Fibroblast of skin of right quadriceps (primary cell): ENCODE measurements at regions not wholly inside any gene's neighbourhood (a gene's known extent, or its start where the extent isn't known, plus 50 kb on each side); places are given as distances from the start of the nearest gene placed in this dataset.

Source experiments
- DNase-seq: peaks from one replicate; pipeline ENCODE4 v3.0.0-alpha.2; 2013

GRCh38 chr10:125337510-125337909, 177.1 kb upstream of the CTBP2 start:
- no peak for DNase-seq

GRCh38 chr10:125334545-125334944, 174.2 kb upstream of the CTBP2 start:
- no peak for DNase-seq

- no peak for DNase-seq
These were observed 173.4 kb upstream of the CTBP2 start for GRCh38 chr10:125333769-125334168.

GRCh38 chr10:125333209-125333591, 172.8 kb upstream of the CTBP2 start:
- DNase-seq = no peak

DNA sequence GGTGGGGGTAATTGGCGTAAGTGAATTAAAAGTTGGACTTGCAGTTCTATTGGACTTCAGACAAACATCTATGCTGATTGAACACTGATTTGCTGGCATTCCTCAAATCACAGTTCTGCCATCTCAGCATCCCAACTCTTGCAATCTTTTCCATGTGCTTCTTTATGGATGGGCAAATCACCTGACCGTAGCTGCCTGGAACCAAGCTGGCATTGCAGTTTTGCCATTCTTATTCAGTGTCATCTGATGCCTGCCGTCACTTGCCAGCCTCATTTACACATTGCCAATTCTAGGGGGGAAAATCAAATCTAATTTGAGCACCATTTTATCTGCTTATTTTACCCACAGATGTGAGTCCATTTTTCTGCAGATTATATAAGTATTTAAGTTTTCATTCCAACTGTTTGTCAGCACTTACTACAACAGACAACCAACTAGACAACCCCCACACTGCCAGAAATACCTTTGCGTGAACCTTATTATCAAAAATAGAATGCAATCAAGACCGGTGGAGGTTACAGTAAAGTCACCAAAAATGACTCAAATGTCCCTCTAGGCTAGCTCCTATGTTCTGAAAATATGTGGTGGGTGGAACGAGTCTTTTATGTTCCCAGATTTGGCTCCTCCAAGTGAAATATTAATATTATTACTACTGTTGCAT, 172.3 kb upstream of the CTBP2 start:
- DNase-seq = no peak

GRCh38 chr10:125331056-125331455, 170.7 kb upstream of the CTBP2 start:
- no peak for DNase-seq

DNA sequence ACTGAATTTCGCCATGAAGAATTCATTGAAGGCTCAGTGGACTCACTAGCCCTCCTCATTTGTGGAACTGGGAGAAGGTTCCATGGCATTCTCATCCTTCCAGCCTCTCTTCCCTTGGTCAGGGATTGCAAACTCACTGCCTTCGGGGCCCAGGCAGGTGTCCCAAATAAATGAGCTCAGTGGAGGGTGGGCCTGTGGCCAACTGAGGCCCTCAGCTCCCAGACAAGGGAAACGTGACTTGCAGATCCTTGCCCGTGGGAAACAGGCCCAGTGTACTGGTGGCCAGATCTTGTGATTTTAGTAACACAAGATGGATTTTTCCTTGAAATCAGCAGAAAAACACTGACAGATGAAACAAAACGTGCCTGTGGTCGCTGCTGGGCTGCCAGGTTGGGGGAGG, 168.7 kb upstream of the CTBP2 start:
- DNase-seq = no peak

- DNase-seq = no peak
These were observed 165.0 kb upstream of the CTBP2 start for GRCh38 chr10:125325326-125325725.

- DNase-seq = no peak
These were observed 156.1 kb upstream of the CTBP2 start for GRCh38 chr10:125316436-125316835.

DNA sequence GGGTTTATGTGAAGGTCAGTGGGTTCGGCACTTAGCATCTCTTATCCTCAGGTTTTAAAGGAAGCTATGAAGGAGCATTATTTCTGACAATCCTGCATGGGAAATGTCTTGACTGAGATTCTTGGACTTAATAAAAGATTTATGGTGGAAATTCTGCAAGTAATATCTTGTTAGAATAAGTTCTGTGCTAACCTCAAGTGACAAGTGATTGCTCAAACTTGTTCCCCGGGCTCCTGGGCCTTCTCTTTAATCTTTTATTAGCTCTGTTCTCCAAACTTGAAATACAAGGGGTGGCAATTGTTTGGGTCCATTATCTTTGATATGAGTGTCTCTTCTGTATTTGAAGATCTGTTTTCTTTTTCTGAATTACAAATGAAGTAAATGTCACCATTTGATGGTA, 140.6 kb upstream of the CTBP2 start:
- DNase-seq = no peak

GRCh38 chr10:125299461-125299860, 139.1 kb upstream of the CTBP2 start:
- no peak for DNase-seq

DNA sequence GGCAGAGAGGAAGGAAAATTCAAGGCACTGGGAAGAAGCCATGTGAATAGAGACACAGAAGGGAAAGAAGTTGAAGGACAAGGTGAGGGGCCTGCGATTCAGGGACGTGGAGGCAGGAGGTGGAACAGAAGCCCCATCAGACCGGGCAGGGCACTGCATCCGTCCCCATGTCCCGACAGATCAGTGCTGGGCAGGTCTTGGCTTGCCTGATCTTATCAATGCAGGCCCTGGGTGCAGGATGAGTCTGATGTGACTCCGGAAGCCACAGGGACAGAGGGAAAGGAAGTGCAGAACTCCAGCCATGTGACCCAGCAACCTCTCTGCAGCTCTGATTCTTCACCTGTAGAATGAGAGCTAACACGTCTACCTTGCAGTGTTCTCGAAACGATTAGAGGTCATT, 136.2 kb upstream of the CTBP2 start:
- DNase-seq = no peak

DNA sequence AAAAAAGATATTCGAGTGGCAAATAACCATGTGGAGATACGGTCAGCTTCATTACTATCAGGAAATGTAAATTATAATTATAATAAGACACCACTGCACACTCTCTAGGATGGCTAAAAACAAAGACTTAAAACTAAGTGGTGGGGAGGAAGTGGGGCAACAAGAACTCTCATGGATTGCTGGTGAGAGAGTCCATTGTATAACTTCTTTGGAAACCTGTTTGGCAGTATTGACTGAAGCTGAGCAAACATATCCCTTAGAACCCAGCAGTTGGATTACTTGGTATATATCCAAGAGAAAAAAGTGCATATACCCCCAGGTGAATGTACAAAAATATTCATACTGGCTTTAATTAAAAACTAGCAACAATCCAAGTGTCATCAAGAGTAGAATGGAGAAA, 133.7 kb upstream of the CTBP2 start:
- no peak for DNase-seq

DNA sequence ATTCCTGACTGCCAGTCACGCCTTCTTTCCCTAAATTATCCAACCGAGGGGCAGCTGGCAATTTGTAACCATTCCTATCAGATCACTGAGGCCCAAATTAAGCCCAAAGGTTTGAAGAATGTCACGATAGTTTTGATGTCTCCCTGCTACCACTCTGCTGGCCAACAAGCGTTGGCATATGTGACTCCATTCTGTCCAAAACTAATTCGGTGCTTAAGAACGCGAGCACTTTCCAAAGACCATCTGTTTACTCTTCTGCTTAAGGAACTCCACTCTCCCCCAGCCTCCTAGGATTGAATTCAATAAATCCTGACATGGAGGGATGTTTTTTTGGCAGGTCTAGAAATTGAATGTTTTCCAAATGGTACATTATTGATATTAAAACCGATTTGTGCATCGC, 131.5 kb upstream of the CTBP2 start:
- no peak for DNase-seq

- DNase-seq = no peak
These were observed 129.1 kb upstream of the CTBP2 start for GRCh38 chr10:125289461-125289860.

- no peak for DNase-seq
These were observed 124.7 kb upstream of the CTBP2 start for GRCh38 chr10:125284875-125285597.

GRCh38 chr10:125283836-125284614, 123.7 kb upstream of the CTBP2 start:
- DNase-seq = no peak

GRCh38 chr10:125283191-125283835, 123.0 kb upstream of the CTBP2 start:
- no peak for DNase-seq

DNA sequence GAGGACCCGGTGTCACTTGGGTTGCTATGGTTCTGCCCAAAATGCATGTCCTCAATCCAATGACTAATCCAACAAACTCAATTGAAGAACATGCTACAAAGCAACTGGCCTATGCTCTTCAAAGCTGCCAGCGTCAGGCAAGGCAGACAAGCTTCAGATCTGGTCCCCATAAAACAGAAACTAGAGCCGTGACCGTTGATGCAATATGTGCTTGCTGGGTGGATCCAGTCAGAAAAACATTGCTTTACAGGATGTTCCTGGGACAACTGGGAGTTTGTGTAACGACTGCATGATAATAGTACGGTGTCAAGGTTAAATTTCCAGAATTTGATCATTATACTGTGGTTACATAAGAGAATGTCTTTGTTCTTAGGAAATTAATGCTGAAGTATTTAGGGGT, 120.7 kb upstream of the CTBP2 start:
- DNase-seq = no peak

DNA sequence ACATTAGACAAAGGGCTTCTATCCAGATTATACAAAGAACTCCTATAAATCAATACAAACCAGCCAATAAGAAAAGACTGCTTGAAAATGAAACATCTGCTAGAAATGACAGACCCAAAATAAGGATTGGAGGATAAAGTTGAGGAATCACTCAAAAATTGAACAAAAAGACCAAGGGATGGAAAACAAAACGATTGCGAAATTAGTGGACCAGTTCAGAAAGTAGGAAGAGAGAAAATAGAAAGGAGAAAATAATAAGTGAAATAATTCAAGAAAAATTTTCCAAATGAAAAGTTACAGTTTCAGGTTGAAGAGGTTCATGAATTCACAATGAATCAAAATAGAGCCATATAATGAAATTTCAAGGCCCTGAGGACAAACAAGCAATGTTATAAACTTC, 115.8 kb upstream of the CTBP2 start:
- no peak for DNase-seq

- DNase-seq = no peak
These were observed 114.6 kb upstream of the CTBP2 start for GRCh38 chr10:125274961-125275360.

GRCh38 chr10:125273023-125273422, 112.7 kb upstream of the CTBP2 start:
- DNase-seq = no peak

DNA sequence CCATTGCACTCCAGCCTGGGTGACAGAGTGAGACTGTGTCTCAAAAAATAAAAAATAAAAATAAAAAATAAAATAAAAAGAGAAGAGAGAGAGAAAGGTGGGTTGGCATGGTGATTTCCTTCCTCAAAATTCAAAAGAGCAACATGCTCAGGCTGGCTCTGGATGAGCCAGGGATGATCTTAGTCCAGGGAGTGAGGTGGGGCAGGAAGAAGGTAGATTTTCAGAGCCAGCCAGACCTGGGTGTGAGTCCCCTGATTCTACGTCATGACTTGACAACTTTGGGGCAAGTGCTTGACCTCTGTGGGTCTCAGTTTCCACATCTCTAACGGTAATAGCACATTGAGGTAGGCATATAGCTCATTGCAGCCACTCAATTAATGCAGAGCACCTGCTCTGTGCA, 109.4 kb upstream of the CTBP2 start:
- DNase-seq = no peak

GRCh38 chr10:125266966-125267365, 106.6 kb upstream of the CTBP2 start:
- no peak for DNase-seq
